CD4-positive, alpha-beta T cell treated with Interleukin-15 for 4 hours (primary cell): ENCODE measurements at regions not wholly inside any gene's neighbourhood (a gene's known extent, or its start where the extent isn't known, plus 50 kb on each side); places are given as distances from the start of the nearest gene placed in this dataset.
"Not testable (repeated sequence)": the region's sequence is repeated elsewhere in the genome, so short reads cannot be mapped to it uniquely, and the experiment has no call there.

ENCODE experiments used
- DNase-seq: peaks from one replicate; pipeline ENCODE4 v3.0.0-alpha.2; 2020; ENCODE audit warnings: low spot score

DNA sequence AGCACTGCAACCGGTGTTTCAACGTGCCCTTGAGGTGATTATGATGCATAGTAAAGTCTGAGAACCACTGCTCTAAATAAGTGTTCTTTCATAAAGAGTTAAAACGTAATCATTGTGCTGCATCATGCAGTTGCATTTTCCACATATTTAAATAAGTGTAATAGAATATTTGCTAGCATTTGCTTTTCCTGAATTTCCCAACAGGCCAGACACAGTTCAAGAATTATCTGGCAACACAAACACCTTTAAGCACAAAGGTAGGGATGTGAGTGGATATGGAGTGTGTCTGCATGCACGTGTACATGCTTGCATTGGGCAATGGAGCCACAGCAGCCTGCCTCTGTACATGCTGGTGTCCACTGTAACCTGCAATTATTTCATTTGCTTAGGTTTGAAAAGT is 193.6 kb upstream of the PIK3R1 start:
- DNase-seq: no peak

DNA sequence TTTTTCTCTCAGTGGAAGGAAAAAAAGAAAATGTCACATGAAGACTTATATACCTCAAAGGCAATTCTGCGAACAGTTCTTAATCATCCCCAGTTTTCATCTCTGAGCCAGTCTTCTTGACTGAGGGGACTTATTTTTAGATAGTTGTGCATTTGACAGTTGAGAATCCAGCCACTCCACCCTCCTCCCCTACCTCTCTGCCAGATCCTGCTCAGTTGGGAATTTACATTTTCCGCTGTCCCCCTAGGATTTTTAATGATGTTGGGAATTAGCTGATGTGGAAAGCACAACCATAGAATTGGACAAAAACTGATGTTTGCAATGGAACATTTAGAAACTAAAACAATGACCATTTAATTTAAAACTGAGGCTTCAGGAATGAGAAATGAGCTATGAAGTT is 194.3 kb upstream of the PIK3R1 start:
- no peak for DNase-seq

- DNase-seq: not testable (repeated sequence)
Measured at GRCh38 chr5:68020461-68020969, 195.0 kb upstream of the PIK3R1 start.

GRCh38 chr5:68015381-68016302 is 199.9 kb upstream of the PIK3R1 start:
- no peak for DNase-seq

GRCh38 chr5:68012831-68013230 is 202.7 kb upstream of the PIK3R1 start:
- no peak for DNase-seq

DNA sequence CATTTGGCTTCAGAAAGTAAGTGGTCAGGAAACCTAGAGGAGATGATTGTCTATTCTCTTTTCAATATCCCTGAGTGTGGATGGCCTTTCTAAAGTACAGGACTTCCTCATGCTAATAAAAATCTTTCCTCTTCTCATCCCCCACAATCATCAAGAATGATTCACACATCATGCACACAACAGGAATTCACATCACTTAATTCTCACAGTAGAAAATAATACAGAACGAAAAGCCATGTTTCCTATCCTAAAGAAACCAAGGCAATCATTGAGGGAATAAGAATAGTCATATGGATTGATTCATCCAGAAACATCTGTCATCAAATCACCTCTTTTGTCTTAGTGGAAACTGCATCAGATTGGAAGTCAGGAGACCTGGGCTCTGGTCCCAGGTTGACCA is 203.1 kb upstream of the PIK3R1 start:
- no peak for DNase-seq

DNA sequence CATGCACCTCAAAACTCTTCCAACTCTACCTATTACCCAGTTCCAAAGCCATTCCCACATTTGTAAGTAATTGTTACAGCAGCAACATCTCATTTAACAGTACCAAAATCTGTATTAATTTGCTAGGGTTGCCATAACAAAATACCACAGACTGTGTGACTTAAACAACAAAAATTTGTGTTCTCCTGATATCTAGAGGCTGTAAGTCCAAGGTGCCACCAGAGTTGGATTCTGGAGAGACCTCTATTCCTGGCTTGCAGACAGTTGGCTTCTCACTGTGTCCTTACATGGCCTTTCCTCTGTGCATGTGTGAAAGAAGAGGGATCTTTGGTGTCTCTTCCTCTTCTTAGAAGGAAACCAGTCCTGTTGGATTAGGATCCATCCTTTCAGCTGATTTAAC is 203.8 kb upstream of the PIK3R1 start:
- no peak for DNase-seq

DNA sequence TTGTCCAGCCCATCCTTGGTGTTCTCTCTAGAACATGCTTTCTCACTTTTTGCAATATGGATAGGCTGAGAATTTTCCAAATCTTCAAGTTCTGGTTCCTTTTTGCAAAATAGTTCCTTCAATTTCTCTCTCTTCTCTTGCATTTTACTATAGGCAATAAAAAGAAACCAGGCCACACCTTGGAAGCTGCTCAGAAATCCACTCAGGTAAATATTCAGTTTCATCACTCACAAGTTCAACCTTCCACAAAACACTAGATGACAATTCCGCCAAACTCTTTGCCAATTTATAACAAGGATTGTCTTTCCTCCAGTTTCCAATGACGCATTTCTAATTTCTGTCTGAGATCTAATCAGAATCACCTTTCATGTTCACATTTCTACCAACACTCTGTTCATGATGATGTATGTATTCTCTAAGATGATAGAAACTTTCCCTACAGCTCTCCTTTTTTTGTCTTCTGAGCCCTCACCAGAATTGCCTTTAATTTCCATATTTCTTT is 204.2 kb upstream of the PIK3R1 start:
- DNase-seq: no peak

GRCh38 chr5:68010740-68011139 is 204.8 kb upstream of the PIK3R1 start:
- no peak for DNase-seq

GRCh38 chr5:68007451-68007850 is 208.1 kb upstream of the PIK3R1 start:
- no peak for DNase-seq

- no peak for DNase-seq
Measured at GRCh38 chr5:68002836-68003235, 212.7 kb upstream of the PIK3R1 start.

GRCh38 chr5:68000805-68001204 is 214.8 kb upstream of the PIK3R1 start:
- DNase-seq: no peak

DNA sequence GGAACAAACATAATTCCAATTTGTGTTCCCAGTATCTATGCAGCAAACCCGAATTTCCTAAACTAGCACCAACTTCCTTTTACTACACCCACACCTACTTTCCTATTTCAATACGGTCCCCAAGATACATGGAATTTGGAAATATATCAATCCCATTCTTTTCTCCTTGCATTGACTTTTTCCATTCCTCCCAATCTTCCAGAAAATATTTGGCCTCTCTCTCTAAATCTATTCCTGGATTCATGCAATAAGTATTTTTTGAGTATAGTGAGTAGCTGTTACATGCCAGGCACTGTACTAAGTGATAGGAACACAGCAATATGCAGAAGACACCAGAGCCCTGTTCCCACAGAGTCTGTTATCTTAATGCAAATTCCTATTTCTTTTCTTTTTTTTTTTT is 216.2 kb upstream of the PIK3R1 start:
- no peak for DNase-seq

DNA sequence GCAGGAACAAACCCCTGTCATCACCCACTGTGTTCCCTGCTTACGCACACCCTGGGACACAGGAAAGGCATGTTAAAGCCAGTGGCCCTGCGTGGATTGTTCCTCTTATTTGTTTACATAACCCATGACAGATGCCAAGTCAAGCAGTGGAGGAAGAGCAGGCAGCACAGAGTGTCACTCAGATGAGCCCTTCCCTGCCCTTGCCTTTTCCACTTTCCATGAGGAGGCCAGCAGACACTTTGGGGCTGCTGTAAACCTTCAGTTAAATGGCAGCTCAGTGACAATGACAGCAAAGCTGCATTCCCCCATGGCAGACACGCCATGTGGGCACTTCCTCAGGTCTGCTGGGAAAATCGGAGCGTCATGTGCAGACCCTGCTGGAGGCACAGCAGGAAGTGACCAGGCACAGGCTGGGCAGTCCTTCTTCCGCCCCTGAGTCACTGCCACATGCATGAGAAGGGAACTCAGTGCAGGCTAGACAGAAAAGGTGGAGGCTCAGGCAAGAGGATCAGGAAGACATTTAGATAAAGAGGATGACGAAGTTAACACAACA is 216.8 kb upstream of the PIK3R1 start:
- no peak for DNase-seq

- DNase-seq: no peak
Measured at GRCh38 chr5:67997892-67998457, 217.6 kb upstream of the PIK3R1 start.

GRCh38 chr5:67997148-67997547 is 218.4 kb upstream of the PIK3R1 start:
- DNase-seq: no peak

- no peak for DNase-seq
Measured at GRCh38 chr5:67996596-67996995, 219.0 kb upstream of the PIK3R1 start.

GRCh38 chr5:67992923-67993322 is 222.6 kb upstream of the PIK3R1 start:
- no peak for DNase-seq

- no peak for DNase-seq
Measured at GRCh38 chr5:67989456-67989855, 226.1 kb upstream of the PIK3R1 start.

DNA sequence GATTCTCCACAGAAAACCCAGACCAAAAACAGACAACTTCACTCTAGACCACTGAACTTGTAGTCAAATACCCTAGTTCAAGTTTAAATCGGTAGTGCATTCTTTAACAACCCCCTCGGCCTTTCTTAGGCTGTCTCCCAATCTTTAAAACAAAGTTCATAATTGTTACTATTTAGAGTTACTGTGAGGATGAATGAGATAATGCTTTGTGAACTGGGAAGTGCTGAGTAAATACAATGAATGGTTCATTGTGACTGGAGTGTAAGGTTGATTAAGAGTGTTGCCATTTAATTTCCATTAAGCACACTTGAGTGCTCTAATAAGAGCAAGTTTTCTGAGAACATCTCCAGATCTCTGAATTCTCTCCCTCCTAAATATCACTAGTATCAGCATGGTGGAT is 228.8 kb upstream of the PIK3R1 start:
- no peak for DNase-seq

- no peak for DNase-seq
Measured at GRCh38 chr5:67985686-67986387, 229.7 kb upstream of the PIK3R1 start.

- DNase-seq: no peak
Measured at GRCh38 chr5:67984546-67984945, 231.0 kb upstream of the PIK3R1 start.
